Suppressor macrophage (primary cell): ENCODE measurements at regions not wholly inside any gene's neighbourhood (a gene's known extent, or its start where the extent isn't known, plus 50 kb on each side); places are given as distances from the start of the nearest gene placed in this dataset.
"Not testable (repeated sequence)": the region's sequence is repeated elsewhere in the genome, so short reads cannot be mapped to it uniquely, and the experiment has no call there.

Source experiments
- DNase-seq, 4 experiments: peaks; one replicate each; pipeline ENCODE4 v3.0.0-alpha.2; 2020 to 2022

DNA sequence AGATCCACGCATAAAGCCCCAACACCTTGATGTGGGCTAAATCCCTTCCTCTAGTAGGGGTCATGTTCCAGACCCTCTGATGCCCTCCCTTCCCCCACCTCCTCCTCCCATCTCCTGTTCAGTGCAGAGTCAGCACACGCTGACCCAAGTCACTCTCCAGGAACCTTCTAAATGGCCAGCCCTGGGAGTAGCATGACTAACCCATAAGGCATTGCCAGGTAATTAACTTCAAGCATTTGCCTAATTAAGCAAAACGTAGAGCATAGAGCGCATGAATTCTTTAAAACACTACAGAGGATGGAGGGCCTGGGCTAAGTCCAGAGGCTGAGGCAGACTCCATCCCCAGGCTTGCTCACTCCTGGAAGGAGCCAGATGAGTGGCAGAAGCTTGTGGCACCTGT, 276.3 kb upstream of the MSX2 start:
- no peak for DNase-seq

DNA sequence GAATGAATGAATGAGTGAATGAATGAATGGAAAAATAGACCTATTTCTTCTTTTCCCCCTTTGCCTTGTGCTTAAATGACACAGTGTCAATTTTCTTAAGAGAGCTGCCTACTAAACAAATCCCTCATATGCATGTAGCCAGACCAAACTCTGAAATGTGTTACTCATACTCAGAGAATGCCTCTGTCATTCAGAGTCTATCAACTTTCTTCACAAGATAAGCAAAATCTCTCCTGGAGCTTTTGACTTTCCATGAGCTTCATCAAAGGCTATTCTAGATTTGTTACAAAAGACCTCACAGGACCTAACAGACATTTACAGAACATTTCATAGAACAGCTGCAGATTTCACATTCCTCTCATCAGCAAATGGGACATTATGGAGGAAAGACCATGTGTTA, 275.7 kb upstream of the MSX2 start:
- no peak for DNase-seq

- DNase-seq, result no peak
Measured at GRCh38 chr5:174453690-174454089, 270.7 kb upstream of the MSX2 start.

DNA sequence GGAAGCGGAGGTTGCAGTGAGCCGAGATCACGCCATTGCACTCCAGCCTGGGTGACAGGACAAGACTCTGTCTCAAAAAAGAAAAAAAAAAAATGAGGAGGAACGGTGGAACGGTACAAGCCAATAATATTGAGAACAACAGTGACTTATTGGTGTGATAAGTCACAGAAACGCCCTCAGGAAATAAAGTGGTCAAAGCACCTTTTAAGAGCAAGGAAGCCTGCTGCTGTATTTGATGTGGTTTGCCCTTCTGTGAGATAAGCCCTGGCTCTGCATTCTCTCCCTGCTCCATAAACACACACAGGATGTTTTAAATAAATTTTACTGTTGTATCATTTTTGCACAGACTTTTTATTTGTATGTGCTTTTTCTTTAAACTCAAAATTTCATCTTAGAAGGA, 269.9 kb upstream of the MSX2 start:
- DNase-seq, result no peak

DNA sequence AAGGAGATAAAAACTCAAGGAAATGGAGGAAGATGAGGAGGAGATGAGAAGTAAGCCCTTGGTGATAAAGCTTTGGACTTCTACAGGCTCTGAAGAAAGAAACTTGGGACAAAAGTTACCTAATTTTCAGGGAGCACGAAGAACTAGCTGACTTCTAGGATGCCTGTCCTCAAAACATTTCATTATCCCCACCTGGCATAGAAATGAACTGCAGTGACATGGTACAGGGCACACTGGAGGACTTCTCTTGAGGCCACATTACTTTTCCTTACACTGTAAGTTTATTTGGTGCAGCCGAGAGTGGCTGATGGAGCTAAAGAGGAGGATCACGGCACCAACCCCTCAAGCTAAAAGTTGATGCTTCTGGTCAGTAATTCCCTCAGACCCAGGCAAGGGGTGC, 269.5 kb upstream of the MSX2 start:
- no peak for DNase-seq

GRCh38 chr5:174455301-174455700, 269.1 kb upstream of the MSX2 start:
- no peak for DNase-seq

DNA sequence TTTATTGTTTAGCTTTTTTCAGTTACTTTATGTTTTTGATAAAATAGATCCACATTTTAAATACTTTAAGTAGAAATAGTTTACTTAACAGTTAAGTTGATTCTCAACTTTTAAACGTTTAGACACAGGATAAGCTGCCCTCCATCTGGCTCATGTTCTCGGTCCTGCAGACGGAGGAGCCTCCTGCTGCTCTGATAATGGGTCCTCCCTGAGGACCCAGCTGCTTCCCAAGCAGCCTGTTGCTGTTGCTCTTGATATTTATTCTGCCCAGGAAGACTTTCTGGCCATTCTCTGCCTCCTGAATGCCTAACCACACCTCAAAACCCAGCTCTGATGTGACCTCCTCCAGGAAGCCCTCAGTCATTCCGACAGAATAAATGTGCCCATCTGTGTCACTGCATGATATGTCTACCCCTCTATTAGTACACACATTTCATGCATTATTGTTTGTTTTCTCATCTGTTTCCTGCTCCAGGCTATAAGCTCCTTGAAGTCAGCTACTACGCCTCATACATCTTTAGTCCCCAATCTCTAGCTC, 267.2 kb upstream of the MSX2 start:
- no peak for DNase-seq

- DNase-seq, result no peak
Measured at GRCh38 chr5:174459071-174459702, 265.2 kb upstream of the MSX2 start.

- no peak for DNase-seq
Measured at GRCh38 chr5:174459832-174460448, 264.4 kb upstream of the MSX2 start.

DNA sequence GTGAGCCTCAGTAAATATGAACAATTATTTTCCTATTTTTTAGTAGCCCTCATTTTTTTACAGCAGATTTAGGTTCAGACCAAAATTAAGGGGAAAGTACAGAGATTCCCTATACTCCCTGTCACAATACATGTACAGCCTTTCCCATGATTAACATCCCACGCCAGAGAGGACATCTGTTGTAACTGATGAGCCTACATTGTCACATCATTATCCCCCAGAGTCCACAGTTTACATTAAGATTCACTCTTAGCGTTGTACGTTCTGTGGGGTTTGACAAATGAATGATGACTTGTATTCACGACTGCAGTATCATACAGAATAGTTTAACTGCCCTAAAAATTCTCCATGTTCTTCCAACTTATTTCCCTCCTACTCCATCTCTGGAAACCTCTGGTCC, 262.3 kb upstream of the MSX2 start:
- no peak for DNase-seq

- no peak for DNase-seq
Measured at GRCh38 chr5:174464504-174465165, 259.7 kb upstream of the MSX2 start.

DNA sequence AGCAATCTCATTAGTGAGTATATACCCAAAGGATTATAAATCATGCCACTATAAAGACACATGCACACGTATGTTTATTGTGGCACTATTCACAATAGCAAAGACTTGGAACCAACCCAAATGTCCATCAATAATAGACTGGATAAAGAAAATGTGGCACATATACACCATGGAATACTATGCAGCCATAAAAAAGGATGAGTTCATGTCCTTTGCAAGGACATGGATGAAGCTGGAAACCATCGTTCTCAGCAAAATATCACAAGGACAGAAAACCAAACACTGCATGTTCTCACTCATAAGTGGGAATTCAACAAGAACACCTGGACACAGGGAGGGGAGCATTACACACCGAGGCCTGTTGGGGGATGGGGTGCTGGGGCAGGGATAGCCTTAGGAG, 252.9 kb upstream of the MSX2 start:
- not testable (repeated sequence) for DNase-seq

- no peak for DNase-seq
Measured at GRCh38 chr5:174472956-174473355, 251.4 kb upstream of the MSX2 start.

DNA sequence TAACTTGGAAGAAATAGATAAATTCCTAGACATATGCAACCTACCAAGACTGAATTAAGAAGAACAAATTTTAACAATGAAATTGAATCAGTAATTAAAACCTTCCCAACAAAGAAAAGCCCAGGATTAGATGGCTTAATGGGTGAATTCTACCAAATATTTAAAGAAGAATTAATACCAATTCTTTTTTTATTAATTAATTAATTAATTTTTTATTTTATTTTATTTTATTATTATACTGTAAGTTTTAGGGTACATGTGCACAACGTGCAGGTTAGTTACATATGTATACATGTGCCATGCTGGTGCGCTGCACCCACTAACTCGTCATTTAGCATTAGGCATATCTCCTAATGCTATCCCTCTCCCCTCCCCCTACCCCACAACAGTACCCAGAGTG, 248.4 kb upstream of the MSX2 start:
- DNase-seq, result not testable (repeated sequence)

DNA sequence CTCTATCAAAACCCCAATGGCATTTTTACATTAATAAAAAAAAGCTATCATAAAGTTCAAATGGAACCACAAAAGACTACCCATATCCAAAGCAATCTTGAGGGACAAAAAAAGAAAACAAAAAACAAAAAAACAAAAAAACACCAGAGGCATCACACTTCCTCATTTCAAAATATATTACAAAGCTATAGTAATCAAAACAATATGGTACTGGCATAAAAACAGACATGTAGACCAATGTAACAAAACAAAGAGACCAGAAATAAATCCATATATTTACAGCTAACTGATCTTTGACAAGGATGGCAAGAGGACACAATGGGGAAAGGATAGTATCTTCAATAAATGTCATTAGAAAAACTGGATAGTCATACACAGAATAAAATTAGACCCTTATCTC, 245.1 kb upstream of the MSX2 start:
- DNase-seq, result no peak

GRCh38 chr5:174481737-174482136, 242.6 kb upstream of the MSX2 start:
- DNase-seq, result no peak

DNA sequence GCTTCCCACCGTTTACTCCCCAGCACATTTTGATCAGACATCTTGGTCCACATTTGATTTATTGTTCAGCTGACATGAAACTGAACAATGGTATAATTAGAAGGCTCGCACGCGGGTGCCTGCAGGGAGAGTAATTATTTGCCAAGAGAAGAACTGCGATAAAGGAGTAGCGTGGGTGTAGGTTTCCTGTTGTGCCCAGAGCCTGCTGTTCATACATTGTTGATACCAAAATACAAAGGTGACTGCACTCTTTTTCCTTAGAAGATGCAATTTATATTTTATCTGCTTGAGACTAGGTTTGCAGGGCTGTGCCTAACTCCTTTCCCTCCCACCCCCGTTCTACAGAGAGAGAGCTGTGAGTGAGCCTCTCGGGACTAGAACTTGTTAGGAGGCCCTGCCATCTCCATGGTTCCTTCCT, 241.8 kb upstream of the MSX2 start:
- no peak for DNase-seq

DNA sequence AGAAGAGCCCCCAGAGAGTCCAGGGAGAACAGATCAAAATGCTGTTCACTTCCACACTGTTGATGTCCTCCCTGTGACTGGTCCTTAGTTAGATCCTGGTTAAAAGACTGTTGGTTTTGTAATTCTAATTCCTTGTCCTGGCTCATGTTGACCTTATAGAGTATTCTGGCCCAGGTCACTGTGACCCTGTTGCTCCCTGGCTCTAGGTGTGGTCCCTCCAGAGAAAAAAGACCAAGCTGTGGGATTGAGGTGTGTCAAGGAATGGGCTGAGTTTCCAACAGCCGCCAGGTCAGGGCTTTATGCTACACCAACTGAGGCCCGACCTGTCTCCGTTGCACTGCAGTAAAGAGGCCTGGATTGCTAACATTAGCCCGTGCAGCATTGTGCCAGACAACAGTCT, 241.0 kb upstream of the MSX2 start:
- DNase-seq, result no peak

GRCh38 chr5:174489215-174489614, 235.2 kb upstream of the MSX2 start:
- DNase-seq, result no peak

DNA sequence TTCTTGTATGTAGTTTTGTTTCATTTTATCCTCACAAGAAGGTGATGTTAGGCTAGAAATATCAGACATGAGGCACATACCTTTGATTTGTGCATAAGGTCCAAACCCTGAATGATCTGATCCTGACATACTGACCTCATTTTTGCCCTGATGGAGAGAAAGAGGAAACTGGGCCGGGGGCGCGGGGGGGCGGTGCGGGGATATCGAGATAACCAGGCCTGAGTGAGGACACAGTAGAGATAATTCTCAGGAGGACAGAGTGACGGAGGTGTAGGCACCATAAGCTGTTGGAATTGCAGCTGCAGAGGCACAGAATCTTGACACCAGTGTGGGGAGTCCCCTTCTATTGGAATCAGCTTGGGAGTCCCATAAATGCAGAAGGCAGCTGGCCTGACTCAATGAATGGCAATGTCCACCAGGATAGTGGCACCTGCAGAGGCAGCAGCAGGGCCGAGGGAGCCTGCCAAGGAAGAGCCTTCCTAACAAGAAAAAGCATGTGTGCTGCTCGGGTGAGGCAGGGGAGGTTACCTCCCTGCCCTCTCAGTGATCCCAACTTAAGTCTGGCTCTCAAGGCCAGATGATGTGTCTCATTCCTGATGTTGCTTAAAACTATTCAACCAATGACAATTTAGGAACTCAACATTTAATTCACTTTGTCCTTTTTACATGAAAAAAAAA, 234.3 kb upstream of the MSX2 start:
- no peak for DNase-seq

DNA sequence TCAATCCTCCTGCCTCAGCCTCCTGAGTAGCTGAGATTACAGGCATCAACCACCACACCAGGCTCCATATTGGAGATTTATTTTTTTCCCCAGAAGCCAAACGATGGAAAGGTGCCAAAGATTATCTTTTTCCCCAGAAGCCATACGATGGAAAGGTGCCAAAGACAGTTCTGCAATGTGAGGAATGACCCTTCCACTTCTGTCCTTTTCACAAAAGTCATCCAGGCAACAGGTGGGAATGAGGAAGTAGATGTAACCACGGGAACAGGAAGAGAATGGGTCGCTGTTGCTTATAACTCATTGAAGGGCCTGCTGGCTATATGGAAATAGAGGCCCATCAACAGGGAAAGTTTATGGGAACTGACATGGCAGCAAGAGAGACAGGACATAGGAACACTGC, 233.7 kb upstream of the MSX2 start:
- no peak for DNase-seq

DNA sequence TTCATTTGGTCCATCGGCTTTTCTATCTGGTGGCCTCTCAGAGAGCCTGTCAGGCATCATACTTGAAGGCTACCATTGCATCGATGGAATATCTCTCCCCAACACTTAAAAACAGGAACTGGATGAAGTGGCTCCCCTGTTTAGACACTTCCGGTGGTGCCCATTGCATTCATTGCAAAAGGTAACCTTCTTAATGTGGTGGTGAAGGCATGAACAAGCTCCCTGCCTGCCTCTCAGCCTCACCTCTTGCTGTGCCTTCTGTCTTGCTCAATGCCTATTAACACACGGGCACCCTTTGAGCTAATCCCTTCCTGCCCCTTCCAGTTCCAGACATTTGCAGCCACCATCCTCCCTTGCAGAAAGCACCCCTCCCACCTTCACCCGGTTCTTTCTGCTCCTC, 233.1 kb upstream of the MSX2 start:
- DNase-seq, result no peak

- no peak for DNase-seq
Measured at GRCh38 chr5:174491761-174492350, 232.5 kb upstream of the MSX2 start.
